Central memory CD8-positive, alpha-beta T cell (primary cell): ENCODE measurements at regions not wholly inside any gene's neighbourhood (a gene's known extent, or its start where the extent isn't known, plus 50 kb on each side); places are given as distances from the start of the nearest gene placed in this dataset.
"Not testable (repeated sequence)": the region's sequence is repeated elsewhere in the genome, so short reads cannot be mapped to it uniquely, and the experiment has no call there.

Source experiments
- ATAC-seq: fragments of 150-1000 bp; cut with Tn5 transposase; replicated peaks from 2 replicates; pipeline ENCODE4 v1.10.0; 2022; ENCODE audit warnings: mild to moderate bottlenecking, moderate FRiP score, moderate number of reproducible peaks; ENCODE audit not compliant: poor library complexity, severe bottlenecking; ENCODE audit errors: extremely low read depth
- DNase-seq, 2 donors: peaks; one replicate each; pipeline ENCODE4 v3.0.0; 2021; ENCODE audit warnings: low spot score in 2 of 2
- H3K27ac Mint-ChIP-seq: one replicate; pipeline ENCODE4 v1.8.0; 2022; ENCODE audit warnings: low read depth, mild to moderate bottlenecking, moderate library complexity, mixed read lengths
- H3K27me3 Mint-ChIP-seq: one replicate; pipeline ENCODE4 v1.8.0; 2022; ENCODE audit warnings: mixed read lengths
- H3K36me3 Mint-ChIP-seq: one replicate; pipeline ENCODE4 v1.8.0; 2022; ENCODE audit warnings: mild to moderate bottlenecking, moderate library complexity, mixed read lengths; ENCODE audit not compliant: insufficient read depth
- H3K4me1 Mint-ChIP-seq: one replicate; pipeline ENCODE4 v1.8.0; 2022; ENCODE audit warnings: mixed read lengths
- H3K4me3 Mint-ChIP-seq: one replicate; pipeline ENCODE4 v1.8.0; 2022; ENCODE audit warnings: mild to moderate bottlenecking, moderate library complexity, mixed read lengths
- H3K9me3 Mint-ChIP-seq: one replicate; pipeline ENCODE4 v1.8.0; 2022; ENCODE audit warnings: mixed read lengths

DNA sequence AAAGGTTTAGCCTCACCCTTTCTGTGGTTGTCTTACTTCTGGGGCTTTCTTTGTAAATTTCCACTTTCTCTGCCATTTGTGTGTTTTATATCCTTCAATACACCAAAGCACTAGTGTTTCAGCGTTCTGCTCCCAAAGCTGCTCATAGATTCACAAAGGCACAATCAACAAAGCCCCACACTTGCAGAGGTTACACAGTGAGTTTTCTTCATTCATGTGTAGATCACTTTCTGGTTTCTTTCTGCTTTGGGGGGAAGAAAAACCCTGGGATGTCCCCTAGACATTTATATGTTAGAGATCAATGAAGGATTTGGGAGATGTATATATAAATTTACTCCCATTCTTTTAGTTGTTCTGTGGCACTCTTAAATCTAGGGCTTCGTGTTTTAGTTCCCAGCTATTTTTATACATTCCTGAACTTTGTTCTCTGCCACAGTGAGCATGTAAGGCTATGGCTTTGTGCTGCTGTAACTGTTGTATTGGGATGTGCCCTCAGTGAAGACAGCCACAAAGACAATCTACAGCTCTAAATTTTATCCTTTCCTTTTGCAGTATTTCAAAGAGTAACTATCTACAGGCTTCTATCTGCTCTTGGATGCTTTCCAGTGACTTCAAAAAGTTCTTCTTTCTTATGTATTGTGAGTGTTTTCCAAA, 636.5 kb downstream of the ZBBX start:
- ATAC-seq (no peak), DNase-seq (no peak)
- H3K27me3 Mint-ChIP-seq: no peaks in the 10 kb centered on the region
- no peak overlapping the region for H3K4me3 Mint-ChIP-seq
- no peak overlapping the region for H3K27ac Mint-ChIP-seq
- no peaks in the 10 kb centered on the region for H3K36me3 Mint-ChIP-seq
- peaks cover 19% of the 10 kb centered on the region for H3K9me3 Mint-ChIP-seq
- no peaks in the 10 kb centered on the region for H3K4me1 Mint-ChIP-seq

DNA sequence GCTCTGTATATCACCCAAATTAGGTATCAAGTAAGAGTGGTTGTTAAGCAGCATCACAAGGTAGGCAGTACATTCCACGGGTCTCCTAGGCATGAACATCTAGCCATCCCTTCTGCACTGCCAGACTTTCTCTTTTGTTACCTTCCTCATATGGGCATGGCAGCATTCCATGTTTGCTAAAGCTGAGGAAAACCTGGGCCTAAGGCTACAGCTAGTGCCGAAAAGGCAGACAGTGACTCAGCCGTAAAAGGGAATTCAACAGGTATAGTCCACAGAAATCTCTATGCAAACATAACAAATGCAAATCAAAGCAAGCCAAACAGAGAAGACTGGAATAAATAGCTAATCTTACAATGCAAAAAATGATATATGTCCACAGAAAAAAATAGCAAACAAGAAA, 645.4 kb downstream of the ZBBX start:
- no peaks in the 10 kb centered on the region for H3K36me3 Mint-ChIP-seq
- no peaks in the 10 kb centered on the region for H3K4me1 Mint-ChIP-seq
- H3K4me3 Mint-ChIP-seq: no peak overlapping the region
- no peak overlapping the region for H3K27ac Mint-ChIP-seq
- H3K27me3 Mint-ChIP-seq: no peaks in the 10 kb centered on the region
- DNase-seq (no peak), ATAC-seq (no peak)
- peaks cover 25% of the 10 kb centered on the region for H3K9me3 Mint-ChIP-seq

DNA sequence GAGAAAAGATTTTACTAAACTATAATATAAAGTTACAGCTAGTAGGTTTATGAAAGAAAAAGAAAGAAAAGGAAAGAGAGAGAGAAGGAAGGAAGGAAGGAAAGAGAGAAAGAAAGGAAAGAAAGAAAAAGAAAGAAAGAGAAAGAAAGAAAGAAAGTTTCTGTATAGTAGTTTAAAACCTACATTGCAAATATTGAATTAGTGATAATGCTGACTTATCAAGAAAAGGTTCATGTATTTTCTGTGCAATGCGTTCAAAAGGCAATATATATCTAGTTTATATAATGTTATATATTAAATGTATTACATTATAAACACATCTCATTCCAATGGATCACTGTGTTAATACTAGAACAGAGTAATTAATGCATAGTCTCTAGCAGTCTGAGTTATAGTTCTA, 648.4 kb downstream of the ZBBX start:
- no peak for DNase-seq
- no peaks in the 10 kb centered on the region for H3K4me1 Mint-ChIP-seq
- H3K27me3 Mint-ChIP-seq: no peaks in the 10 kb centered on the region

DNA sequence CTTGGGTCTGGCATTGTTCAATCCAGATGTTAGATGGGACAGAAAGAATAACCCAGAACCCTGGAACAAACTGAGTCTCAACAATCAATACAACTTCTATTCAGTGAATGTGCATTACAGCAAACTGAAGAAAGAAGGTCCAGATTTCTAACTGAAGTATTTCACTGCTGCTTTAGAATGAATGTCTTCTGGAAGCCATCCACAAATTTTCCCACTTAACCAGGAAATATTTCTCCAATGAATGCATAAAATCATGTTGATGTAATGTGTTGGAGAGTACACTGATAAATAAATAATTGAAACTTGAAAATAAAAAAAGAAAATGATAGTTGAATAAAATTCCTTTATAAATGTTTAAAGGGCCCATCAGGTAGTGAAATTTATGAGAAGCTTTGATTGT, 658.6 kb downstream of the ZBBX start:
- Mint-ChIP-seq H3K27me3 (no peaks in the 10 kb centered on the region), H3K27ac (no peak overlapping the region), H3K4me1 (no peaks in the 10 kb centered on the region), H3K9me3 (peaks cover 20% of the 10 kb centered on the region), H3K4me3 (no peak overlapping the region), H3K36me3 (peaks cover 2% of the 10 kb centered on the region)
- no peak for ATAC-seq
- DNase-seq: no peak

More for the DNA sequence above, 648.4 kb downstream of the ZBBX start:
- ATAC-seq: no peak
- H3K9me3 Mint-ChIP-seq: peaks cover 16% of the 10 kb centered on the region
- H3K27ac Mint-ChIP-seq: no peak overlapping the region
- H3K36me3 Mint-ChIP-seq: no peaks in the 10 kb centered on the region
- no peak overlapping the region for H3K4me3 Mint-ChIP-seq

DNA sequence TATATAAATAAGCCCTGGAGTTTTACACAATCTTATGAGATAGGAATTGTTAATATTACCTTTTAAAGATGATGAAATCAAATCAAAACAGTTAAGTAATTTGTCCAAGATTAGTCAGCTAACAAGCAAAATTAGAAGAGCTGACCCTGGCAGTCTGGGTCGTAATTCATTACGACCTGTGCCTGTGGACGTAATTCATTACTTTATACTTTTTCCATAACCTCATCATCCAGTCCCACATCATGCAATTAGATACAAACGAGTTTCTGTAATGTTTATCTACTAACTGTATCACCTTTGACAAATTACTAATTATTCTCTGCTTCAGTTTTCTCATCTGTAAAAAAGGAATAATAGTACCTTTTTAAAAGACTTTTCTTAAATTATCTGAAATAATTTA, 665.9 kb downstream of the ZBBX start:
- Mint-ChIP-seq H3K9me3 (peaks cover 15% of the 10 kb centered on the region), H3K27ac (no peak overlapping the region), H3K27me3 (no peaks in the 10 kb centered on the region), H3K36me3 (peaks cover 2% of the 10 kb centered on the region), H3K4me3 (no peak overlapping the region), H3K4me1 (no peaks in the 10 kb centered on the region)
- ATAC-seq (no peak), DNase-seq (no peak)

DNA sequence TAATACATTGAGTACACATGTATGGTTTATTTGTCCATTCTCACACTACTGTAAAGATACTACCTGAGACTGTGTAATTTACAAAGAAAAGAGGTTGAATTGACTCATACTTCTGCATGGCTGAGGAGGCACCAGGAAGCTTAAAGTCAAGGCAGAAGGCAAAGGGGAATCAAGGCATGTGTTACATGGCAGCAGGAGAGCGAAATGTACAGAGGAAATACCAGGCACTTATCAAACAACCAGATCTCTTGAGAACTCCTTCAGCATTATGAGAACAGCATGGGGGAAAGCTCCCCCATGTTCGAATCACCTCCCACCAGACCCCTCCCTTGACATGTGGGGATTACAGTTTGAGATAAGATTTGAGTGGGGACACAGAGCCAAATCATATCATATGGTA, 666.3 kb downstream of the ZBBX start:
- no peaks in the 10 kb centered on the region for H3K4me1 Mint-ChIP-seq
- no peak overlapping the region for H3K4me3 Mint-ChIP-seq
- H3K36me3 Mint-ChIP-seq: peaks cover 2% of the 10 kb centered on the region
- ATAC-seq (no peak), DNase-seq (no peak)
- H3K27me3 Mint-ChIP-seq: no peaks in the 10 kb centered on the region
- H3K9me3 Mint-ChIP-seq: peaks cover 15% of the 10 kb centered on the region
- no peak overlapping the region for H3K27ac Mint-ChIP-seq

DNA sequence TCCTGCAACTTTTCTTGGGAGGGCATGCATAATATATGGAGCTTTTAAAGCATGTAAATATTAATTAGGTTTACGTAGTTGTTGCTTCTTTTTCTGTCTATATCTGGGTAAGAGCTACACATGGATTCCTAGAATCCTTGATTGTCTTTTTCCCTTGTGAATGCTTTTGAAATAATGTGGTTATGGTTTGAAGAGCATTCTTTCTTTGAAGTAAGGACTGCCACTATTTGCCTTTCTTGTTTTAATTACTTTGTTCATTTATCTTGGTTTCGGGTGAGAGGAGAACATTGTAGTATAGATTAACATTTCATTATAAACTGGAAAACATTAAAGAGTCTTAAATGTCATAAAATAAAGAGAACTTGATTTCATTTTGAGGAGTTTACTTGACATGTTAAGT, 674.0 kb downstream of the ZBBX start:
- Mint-ChIP-seq H3K4me1 (no peaks in the 10 kb centered on the region), H3K27ac (no peak overlapping the region), H3K9me3 (peaks cover 16% of the 10 kb centered on the region), H3K36me3 (no peaks in the 10 kb centered on the region), H3K27me3 (no peaks in the 10 kb centered on the region), H3K4me3 (no peak overlapping the region)
- ATAC-seq (no peak), DNase-seq (no peak)

DNA sequence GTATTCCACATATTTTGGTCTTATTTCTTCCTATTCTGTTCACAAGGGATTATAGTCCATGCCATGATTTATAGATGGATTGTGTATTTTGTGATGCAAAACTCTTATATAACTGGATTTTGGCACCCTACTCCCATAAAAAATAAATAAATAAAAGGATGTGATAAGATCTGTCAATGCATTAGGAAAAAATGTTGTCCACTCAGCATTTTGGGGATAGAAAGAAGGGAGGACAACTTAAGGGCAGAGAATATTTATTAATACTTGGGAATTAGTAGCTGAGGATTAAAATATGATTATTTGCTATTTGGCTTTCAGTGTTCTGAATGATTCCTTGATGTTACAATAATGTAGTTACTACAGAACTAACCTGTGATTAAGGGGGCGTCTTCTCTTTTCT, 682.6 kb downstream of the ZBBX start:
- H3K27ac Mint-ChIP-seq: no peak overlapping the region
- no peaks in the 10 kb centered on the region for H3K4me1 Mint-ChIP-seq
- DNase-seq: no peak
- H3K36me3 Mint-ChIP-seq: no peaks in the 10 kb centered on the region
- ATAC-seq: no peak
- peaks cover 10% of the 10 kb centered on the region for H3K9me3 Mint-ChIP-seq
- H3K27me3 Mint-ChIP-seq: no peaks in the 10 kb centered on the region
- H3K4me3 Mint-ChIP-seq: no peak overlapping the region

DNA sequence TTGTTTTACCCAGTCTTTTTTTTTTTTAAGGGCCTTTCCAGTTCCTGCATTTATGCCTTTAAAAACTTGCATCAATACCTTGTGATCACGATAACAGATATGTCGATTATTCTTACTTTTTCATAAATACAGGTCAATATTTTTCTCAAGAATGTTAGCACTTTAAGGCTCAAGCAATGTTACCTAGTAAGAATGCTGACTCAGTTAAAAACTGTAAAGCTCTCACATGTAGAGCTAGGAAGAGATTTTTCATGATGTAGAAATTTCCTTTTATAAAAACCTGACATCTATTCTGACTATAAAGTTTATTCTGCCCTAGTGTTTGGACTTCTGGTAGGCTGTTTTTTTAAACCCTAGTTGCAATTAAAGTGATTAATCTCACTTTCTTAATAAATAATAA, 684.0 kb downstream of the ZBBX start:
- Mint-ChIP-seq H3K36me3 (no peaks in the 10 kb centered on the region), H3K4me3 (no peak overlapping the region), H3K27ac (no peak overlapping the region), H3K9me3 (peaks cover 4% of the 10 kb centered on the region), H3K4me1 (no peaks in the 10 kb centered on the region), H3K27me3 (no peaks in the 10 kb centered on the region)
- DNase-seq: no peak
- no peak for ATAC-seq

DNA sequence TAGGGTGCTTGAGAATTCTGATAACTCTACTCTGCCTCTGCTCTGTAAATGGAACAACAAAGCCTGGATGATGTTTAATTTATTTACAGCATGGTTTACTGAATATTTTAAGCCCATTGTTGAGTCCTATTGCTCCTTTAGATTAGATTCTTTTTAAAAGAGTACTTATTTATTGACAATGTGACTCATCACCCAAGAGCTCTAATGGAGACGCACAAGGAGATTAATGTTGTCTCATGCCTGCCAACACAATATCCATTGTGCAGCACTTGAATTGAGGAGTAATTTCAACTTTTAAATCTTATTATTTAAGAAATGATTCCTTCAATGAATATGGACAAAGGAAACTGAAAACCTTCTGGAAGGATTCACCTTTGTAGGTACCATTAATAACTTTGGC, 691.4 kb downstream of the ZBBX start:
- Mint-ChIP-seq H3K27me3 (no peaks in the 10 kb centered on the region), H3K9me3 (peaks cover 10% of the 10 kb centered on the region), H3K4me1 (no peaks in the 10 kb centered on the region), H3K36me3 (no peaks in the 10 kb centered on the region), H3K27ac (no peak overlapping the region), H3K4me3 (no peak overlapping the region)
- DNase-seq (no peak), ATAC-seq (no peak)

DNA sequence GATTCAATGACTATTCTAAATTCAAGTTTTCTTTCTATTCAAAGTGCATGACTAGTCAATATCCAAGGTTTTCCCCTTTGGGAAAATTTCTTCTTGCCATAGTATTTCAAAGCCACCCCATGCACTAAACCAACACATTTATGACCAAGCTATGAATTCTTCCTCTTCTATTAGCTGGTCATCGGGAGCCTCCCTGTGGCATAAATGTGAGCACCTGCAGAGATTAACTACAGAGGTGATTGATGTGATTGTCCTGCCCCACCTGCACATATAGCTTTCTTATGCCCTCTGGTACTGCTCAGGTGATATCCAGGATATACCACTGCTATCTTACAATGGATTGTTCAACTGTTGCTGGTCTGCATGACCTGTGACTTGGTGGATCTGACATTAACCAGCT, 694.9 kb downstream of the ZBBX start:
- Mint-ChIP-seq H3K36me3 (no peaks in the 10 kb centered on the region), H3K27ac (no peak overlapping the region), H3K4me1 (no peaks in the 10 kb centered on the region), H3K27me3 (no peaks in the 10 kb centered on the region), H3K9me3 (peaks cover 9% of the 10 kb centered on the region), H3K4me3 (no peak overlapping the region)
- DNase-seq (no peak), ATAC-seq (no peak)

DNA sequence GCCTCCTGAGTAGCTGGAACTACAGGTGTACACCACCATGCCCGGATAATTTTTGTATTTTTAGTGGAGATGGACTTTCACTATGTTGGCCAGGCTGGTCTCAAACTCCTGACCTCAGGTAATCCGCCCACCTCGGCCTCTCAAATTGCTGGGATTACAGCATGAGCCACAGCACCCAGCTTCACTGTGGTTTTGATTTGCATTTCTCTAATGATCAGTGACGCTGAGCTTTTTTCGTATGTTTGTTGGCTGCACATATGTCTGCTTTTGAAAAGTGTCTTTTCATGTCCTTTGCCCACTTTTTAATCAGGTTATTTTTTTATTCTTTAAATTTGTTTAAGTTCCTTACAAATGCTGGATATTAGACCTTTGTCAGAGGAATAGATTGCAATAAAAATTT, 696.0 kb downstream of the ZBBX start:
- peaks cover 12% of the 10 kb centered on the region for H3K9me3 Mint-ChIP-seq
- H3K27ac Mint-ChIP-seq, H3K27me3 Mint-ChIP-seq, H3K4me3 Mint-ChIP-seq, DNase-seq, H3K36me3 Mint-ChIP-seq, ATAC-seq, H3K4me1 Mint-ChIP-seq: not testable (repeated sequence)

DNA sequence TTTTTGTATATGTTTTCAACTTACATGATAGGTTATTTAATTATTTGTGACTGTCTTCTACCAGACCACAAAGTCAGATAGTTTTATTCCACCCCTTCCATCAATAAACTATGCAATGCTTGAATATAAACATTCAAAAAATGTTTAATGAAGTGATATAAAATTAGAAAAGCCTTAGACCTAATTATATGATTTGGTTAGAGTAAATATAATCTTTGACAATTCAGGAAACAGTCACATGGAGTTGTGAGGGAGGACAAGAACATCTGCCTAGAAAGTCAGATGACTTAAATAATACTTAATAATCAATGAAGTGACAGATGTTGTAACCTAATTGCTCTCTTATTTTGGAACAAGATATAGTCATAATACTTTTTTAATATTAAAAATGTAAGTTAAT, 710.3 kb downstream of the ZBBX start:
- H3K27ac Mint-ChIP-seq: no peak overlapping the region
- peaks cover 13% of the 10 kb centered on the region for H3K9me3 Mint-ChIP-seq
- no peaks in the 10 kb centered on the region for H3K4me1 Mint-ChIP-seq
- DNase-seq: no peak
- H3K4me3 Mint-ChIP-seq: no peak overlapping the region
- H3K27me3 Mint-ChIP-seq: no peaks in the 10 kb centered on the region
- H3K36me3 Mint-ChIP-seq: no peaks in the 10 kb centered on the region
- ATAC-seq: no peak

DNA sequence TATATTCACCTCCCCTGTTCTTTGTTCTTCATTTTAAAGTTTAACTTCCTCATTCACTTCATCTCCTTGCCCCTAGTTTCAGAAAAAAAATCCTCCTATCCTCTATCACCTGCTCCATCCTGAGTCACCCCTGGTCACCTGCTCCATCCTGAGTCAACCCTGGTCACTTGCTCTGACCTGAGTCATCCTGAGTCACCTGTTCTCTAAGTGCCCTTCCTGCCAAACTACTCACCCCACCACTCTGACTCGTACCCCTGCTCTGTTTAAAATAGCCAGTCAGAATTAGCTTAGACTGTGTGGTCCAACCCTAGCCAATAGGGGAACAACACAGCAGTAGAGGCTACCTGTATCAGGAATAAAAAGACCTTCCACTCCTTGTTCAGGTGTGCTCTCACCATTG, 716.9 kb downstream of the ZBBX start:
- ATAC-seq: no peak
- peaks cover 30% of the 10 kb centered on the region for H3K9me3 Mint-ChIP-seq
- no peak overlapping the region for H3K4me3 Mint-ChIP-seq
- no peak overlapping the region for H3K27ac Mint-ChIP-seq
- no peak for DNase-seq
- H3K36me3 Mint-ChIP-seq: peaks cover 2% of the 10 kb centered on the region
- no peaks in the 10 kb centered on the region for H3K4me1 Mint-ChIP-seq
- no peaks in the 10 kb centered on the region for H3K27me3 Mint-ChIP-seq
